PC-9 (cell line): ENCODE measurements at regions not wholly inside any gene's neighbourhood (a gene's known extent, or its start where the extent isn't known, plus 50 kb on each side); places are given as distances from the start of the nearest gene placed in this dataset.

Source experiments
- CTCF ChIP-seq: fragments of 200-600 bp; sonication (generic); conservative IDR thresholded peaks from 2 replicates; pipeline ENCODE4 v1.6.1; 2017; ENCODE audit warnings: mixed run types, antibody characterized with exemption, mild to moderate bottlenecking, moderate library complexity
- EZH2 ChIP-seq: fragments of 200-600 bp; sonication (generic); IDR thresholded peaks from 2 replicates; pipeline ENCODE4 v1.8.0; 2017; ENCODE audit warnings: antibody characterized with exemption, low read depth

GRCh38 chr1:101460739-101461138 lies 223.9 kb downstream of the S1PR1 start:
- TF ChIP-seq CTCF, result no peak
- TF ChIP-seq EZH2, result no peak
